SIG-M5 (cell line): ENCODE measurements at regions not wholly inside any gene's neighbourhood (a gene's known extent, or its start where the extent isn't known, plus 50 kb on each side); places are given as distances from the start of the nearest gene placed in this dataset.
"Not testable (repeated sequence)": the region's sequence is repeated elsewhere in the genome, so short reads cannot be mapped to it uniquely, and the experiment has no call there.

Experiments
- DNase-seq: peaks from one replicate; lab custom pipeline; 2025; lab: John Stamatoyannopoulos, UW

GRCh38 chr3:59502806-59503205 lies 453.0 kb upstream of the CFAP20DC start:
- no peak for DNase-seq

- no peak for DNase-seq
These were observed 450.1 kb upstream of the CFAP20DC start for GRCh38 chr3:59499954-59500353.

GRCh38 chr3:59499000-59499399 lies 449.2 kb upstream of the CFAP20DC start:
- no peak for DNase-seq

- DNase-seq = no peak
These were observed 446.4 kb upstream of the CFAP20DC start for GRCh38 chr3:59496250-59496649.

GRCh38 chr3:59494969-59495368 lies 445.1 kb upstream of the CFAP20DC start:
- not testable (repeated sequence) for DNase-seq

- no peak for DNase-seq
These were observed 436.7 kb upstream of the CFAP20DC start for GRCh38 chr3:59486520-59486919.

- no peak for DNase-seq
These were observed 433.4 kb upstream of the CFAP20DC start for GRCh38 chr3:59483191-59483590.

GRCh38 chr3:59482684-59483083 lies 432.9 kb upstream of the CFAP20DC start:
- no peak for DNase-seq

GRCh38 chr3:59481776-59482400 lies 432.1 kb upstream of the CFAP20DC start:
- DNase-seq = no peak

GRCh38 chr3:59480486-59480995 lies 430.7 kb upstream of the CFAP20DC start:
- no peak for DNase-seq

- no peak for DNase-seq
These were observed 423.8 kb upstream of the CFAP20DC start for GRCh38 chr3:59473636-59474035.

GRCh38 chr3:59472541-59472940 lies 422.7 kb upstream of the CFAP20DC start:
- no peak for DNase-seq

GRCh38 chr3:59469948-59470723 lies 420.3 kb upstream of the CFAP20DC start:
- DNase-seq = no peak

- DNase-seq = no peak
These were observed 417.7 kb upstream of the CFAP20DC start for GRCh38 chr3:59467476-59467875.

- DNase-seq = no peak
These were observed 414.4 kb upstream of the CFAP20DC start for GRCh38 chr3:59464187-59464586.

- DNase-seq = no peak
These were observed 413.4 kb upstream of the CFAP20DC start for GRCh38 chr3:59463253-59463652.

- no peak for DNase-seq
These were observed 410.2 kb upstream of the CFAP20DC start for GRCh38 chr3:59460068-59460467.

GRCh38 chr3:59456852-59457485 lies 407.1 kb upstream of the CFAP20DC start:
- no peak for DNase-seq

GRCh38 chr3:59451800-59452746 lies 402.2 kb upstream of the CFAP20DC start:
- no peak for DNase-seq

- DNase-seq = no peak
These were observed 401.3 kb upstream of the CFAP20DC start for GRCh38 chr3:59450946-59451763.

GRCh38 chr3:59450437-59450836 lies 400.6 kb upstream of the CFAP20DC start:
- no peak for DNase-seq
